H1 (cell line): ENCODE measurements at regions not wholly inside any gene's neighbourhood (a gene's known extent, or its start where the extent isn't known, plus 50 kb on each side); places are given as distances from the start of the nearest gene placed in this dataset.

Source experiments
- CTCF ChIA-PET: fragments of 300-600 bp; sonication (Branson Sonifier 250); formaldehyde crosslinking; loops from one replicate; lab custom pipeline; 2021; ENCODE audit not compliant: partially characterized antibody; lab: Charles Lee
- POLR2A ChIA-PET: fragments of 300-600 bp; sonication (Branson Sonifier 250); formaldehyde crosslinking; loops from one replicate; lab custom pipeline; 2021; ENCODE audit warnings: inconsistent platforms; ENCODE audit not compliant: partially characterized antibody; lab: Charles Lee
- DNase-seq, 2 experiments: peaks; one replicate each; pipeline versions ENCODE4 v3.0.0 to v3.0.0-alpha.2; 2010 to 2022; ENCODE audit warnings: low spot score in 2 of 2, low read depth in 1 of 2, mixed read lengths in 1 of 2
- FAIRE-seq: peaks from 2 replicates; lab custom pipeline; 2011; peaks lifted over from hg19 to GRCh38; lab: Jason Lieb, UNC
- H2AFZ ChIP-seq: 2 replicates; pipeline ENCODE4 v1.8.1; 2012; ENCODE audit warnings: low read length, inconsistent platforms
- H2AK5ac ChIP-seq: 2 replicates; pipeline ENCODE4 v1.6.1; 2013; ENCODE audit warnings: low read depth, low read length
- H2BK120ac ChIP-seq: replicated peaks from 2 replicates; pipeline ENCODE3; 2013; ENCODE audit warnings: low read depth, low read length, inconsistent platforms
- H2BK12ac ChIP-seq: 2 replicates; pipeline ENCODE4 v1.6.1; 2013; ENCODE audit warnings: low read depth, low read length
- H2BK15ac ChIP-seq: 2 replicates; pipeline ENCODE4 v1.6.1; 2013; ENCODE audit warnings: low read length
- H2BK20ac ChIP-seq: 2 replicates; pipeline ENCODE4 v1.6.1; 2013; ENCODE audit warnings: low read length
- H2BK5ac ChIP-seq: 2 replicates; pipeline ENCODE4 v1.6.1; 2013; ENCODE audit warnings: low read depth, low read length
- H3K14ac ChIP-seq: 2 replicates; pipeline ENCODE4 v1.6.1; 2013; ENCODE audit warnings: inconsistent platforms; ENCODE audit not compliant: insufficient read length
- H3K18ac ChIP-seq: 2 replicates; pipeline ENCODE4 v1.6.1; 2013; ENCODE audit warnings: low read length; ENCODE audit errors: extremely low read depth
- H3K23ac ChIP-seq: 2 replicates; pipeline ENCODE4 v1.6.1; 2013; ENCODE audit warnings: inconsistent platforms; ENCODE audit not compliant: insufficient read length
- H3K23me2 ChIP-seq: 2 replicates; pipeline ENCODE4 v1.6.1; 2013; ENCODE audit warnings: low read depth, low read length
- H3K27ac ChIP-seq: 2 replicates; pipeline ENCODE4 v1.6.1; 2011; ENCODE audit warnings: low read depth, low read length, inconsistent platforms
- H3K27me3 ChIP-seq, 4 experiments: replicated peaks in 1 of 4; 1 replicate in 1 of 4; 2 replicates in 3 of 4; pipeline versions ENCODE4 v1.6.1 to v1.8.1; 2011 to 2013; ENCODE audit warnings: low read length in 3 of 4, mild to moderate bottlenecking in 3 of 4, inconsistent platforms in 2 of 4, mixed read lengths in 2 of 4, moderate library complexity in 1 of 4; ENCODE audit not compliant: control insufficient read depth in 3 of 4, insufficient read depth in 3 of 4; ENCODE audit errors: extremely low read depth in 1 of 4
- H3K36me3 ChIP-seq, 4 experiments: 2 replicates each; pipeline versions ENCODE4 v1.6.1 to v1.8.1; 2011 to 2013; ENCODE audit warnings: mild to moderate bottlenecking in 4 of 4, low read length in 3 of 4, moderate library complexity in 2 of 4, control low read depth in 1 of 4, inconsistent platforms in 1 of 4; ENCODE audit not compliant: insufficient read depth in 4 of 4, control insufficient read depth in 2 of 4
- H3K4ac ChIP-seq: replicated peaks from 2 replicates; pipeline ENCODE3; 2013; ENCODE audit warnings: low read length, low read depth, mixed read lengths, inconsistent platforms; ENCODE audit not compliant: insufficient read length
- H3K4me1 ChIP-seq, 4 experiments: replicated peaks in 1 of 4; 1 replicate in 1 of 4; 2 replicates in 3 of 4; pipeline versions ENCODE4 v1.6.1 to v1.8.1; 2011 to 2013; ENCODE audit warnings: low read length in 3 of 4, inconsistent platforms in 2 of 4, mixed read lengths in 1 of 4; ENCODE audit not compliant: insufficient read depth in 4 of 4, control insufficient read depth in 3 of 4
- H3K4me2 ChIP-seq, 2 experiments: 2 replicates each; pipeline versions ENCODE4 v1.6.1 to v1.8.1; 2011 to 2013; ENCODE audit warnings: low read depth in 2 of 2, low read length in 2 of 2, control low read depth in 1 of 2, inconsistent platforms in 1 of 2, mild to moderate bottlenecking in 1 of 2; ENCODE audit not compliant: insufficient read depth in 1 of 2
- H3K4me3 ChIP-seq, 4 experiments: fragments of 200-600, 300-600 bp in 1 of 4; sonication (generic), shearing (Covaris generic), sonication (Bioruptor Twin) in 1 of 4; 2 replicates each; pipeline versions ENCODE4 v1.5.1 to v1.8.1; 2011 to 2016; ENCODE audit warnings: low read length in 4 of 4, low read depth in 3 of 4, control low read depth in 2 of 4, inconsistent platforms in 2 of 4, mild to moderate bottlenecking in 2 of 4, mixed read lengths in 1 of 4, moderate library complexity in 1 of 4; ENCODE audit not compliant: insufficient read depth in 2 of 4; ENCODE audit errors: extremely low read depth in 1 of 4
- H3K56ac ChIP-seq: replicated peaks from 2 replicates; pipeline ENCODE3; 2013; ENCODE audit warnings: low read depth, mild to moderate bottlenecking, mixed read lengths, low read length, inconsistent platforms; ENCODE audit not compliant: insufficient read length
- H3K79me1 ChIP-seq: 2 replicates; pipeline ENCODE4 v1.6.1; 2013; ENCODE audit warnings: low read depth, low read length, control low read depth
- H3K79me2 ChIP-seq, 2 experiments: 2 replicates each; pipeline versions ENCODE4 v1.6.1 to v1.8.1; 2012 to 2013; ENCODE audit warnings: low read length in 2 of 2, mild to moderate bottlenecking in 2 of 2, inconsistent platforms in 1 of 2; ENCODE audit not compliant: insufficient read depth in 2 of 2, control insufficient read depth in 1 of 2
- H3K9ac ChIP-seq, 4 experiments: replicated peaks in 1 of 4; 1 replicate in 1 of 4; 2 replicates in 3 of 4; pipeline versions ENCODE4 v1.6.1 to v1.8.1; 2011 to 2013; ENCODE audit warnings: low read depth in 3 of 4, low read length in 3 of 4, control low read depth in 2 of 4, mild to moderate bottlenecking in 2 of 4, moderate library complexity in 2 of 4, inconsistent platforms in 1 of 4; ENCODE audit errors: extremely low read depth in 1 of 4
- H3K9me3 ChIP-seq, 2 experiments: 2 replicates each; pipeline versions ENCODE4 v1.6.1 to v1.8.1; 2012 to 2013; ENCODE audit warnings: mild to moderate bottlenecking in 2 of 2, moderate library complexity in 2 of 2, control low read depth in 1 of 2, inconsistent platforms in 1 of 2, low read depth in 1 of 2, low read length in 1 of 2, mixed read lengths in 1 of 2; ENCODE audit not compliant: insufficient read depth in 2 of 2
- H4K20me1 ChIP-seq, 2 experiments: replicated peaks in 1 of 2; 2 replicates each; pipeline versions ENCODE3 to v1.8.1; 2011 to 2013; ENCODE audit warnings: inconsistent platforms in 2 of 2, low read length in 2 of 2, mild to moderate bottlenecking in 1 of 2; ENCODE audit not compliant: insufficient read depth in 2 of 2, control insufficient read depth in 1 of 2
- H4K5ac ChIP-seq: 2 replicates; pipeline ENCODE4 v1.6.1; 2013; ENCODE audit warnings: low read length, low read depth, mixed read lengths, inconsistent platforms; ENCODE audit not compliant: insufficient read length
- H4K8ac ChIP-seq: 2 replicates; pipeline ENCODE4 v1.8.0; 2013; ENCODE audit warnings: mild to moderate bottlenecking, moderate library complexity, low read length, inconsistent platforms; ENCODE audit not compliant: insufficient read depth; ENCODE audit errors: extremely low read depth
- H4K91ac ChIP-seq: replicated peaks from 2 replicates; pipeline ENCODE3; 2013; ENCODE audit warnings: low read length, mixed read lengths, inconsistent platforms; ENCODE audit not compliant: insufficient read length
- POLR2AphosphoS5 ChIP-seq: IDR thresholded peaks from 2 replicates; pipeline ENCODE4 v1.6.1; 2011; ENCODE audit warnings: low read depth, low read length
- RAD21 ChIP-seq, 2 experiments: IDR thresholded peaks in 1 of 2; conservative IDR thresholded peaks in 1 of 2; 2 replicates each; pipeline ENCODE4 v1.6.1; 2011; ENCODE audit warnings: low read depth in 2 of 2, low read length in 2 of 2, improper control_type of control experiment in 1 of 2, inconsistent platforms in 1 of 2, mild to moderate bottlenecking in 1 of 2, moderate library complexity in 1 of 2
- WGBS, 2 experiments: shearing (Covaris generic) in 1 of 2; methylation state at CpG; one replicate each; pipeline versions ENCODE4 v1.1.6 to v1.1.7; 2013 to 2015; ENCODE audit warnings: low lambda C conversion rate in 2 of 2, mixed read lengths in 2 of 2, inconsistent platforms in 1 of 2, low coverage in 1 of 2, missing lambda C conversion rate in 1 of 2; ENCODE audit not compliant: insufficient replicate concordance in 2 of 2, insufficient coverage in 1 of 2, insufficient read length in 1 of 2; ENCODE audit errors: extremely low coverage in 1 of 2, missing lambda C conversion rate in 1 of 2; 5-methylcytosine and 5-hydroxymethylcytosine counted together

DNA sequence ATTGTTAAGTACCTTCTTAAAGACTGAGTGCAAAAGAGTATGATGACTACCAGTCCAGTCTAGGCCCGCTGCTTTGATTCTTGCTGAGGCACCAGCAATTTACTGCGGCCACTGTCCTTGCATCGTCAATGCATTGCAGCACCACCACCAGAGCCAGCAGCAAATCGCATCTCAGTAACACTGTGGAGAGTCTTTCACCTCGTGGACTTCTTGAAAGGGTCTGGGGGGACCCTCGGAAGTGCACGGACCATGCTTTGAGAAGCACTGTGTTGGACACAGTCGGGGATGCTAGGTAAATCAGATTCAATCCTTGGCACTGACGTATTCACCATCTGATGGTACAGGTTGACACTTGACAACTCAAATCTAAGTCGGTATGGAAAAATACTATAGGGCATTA lies 493.6 kb downstream of the RPS24 start:
- POLR2A ChIA-PET = no interaction called here
- H2BK5ac ChIP-seq = no peak overlapping the region

More for the DNA sequence above, 493.6 kb downstream of the RPS24 start:
- Histone ChIP-seq H3K23me2 (no peaks in the 10 kb centered on the region), H3K4me1 (peaks cover 0 to 9% (median 4%) of the 10 kb centered on the region in 4 experiments; a peak in 3 of 7 replicates), H3K79me1 (no peaks in the 10 kb centered on the region), H3K36me3 (no peaks in the 10 kb centered on the region), H4K8ac (no peak overlapping the region), H4K91ac (no peak overlapping the region), H3K4me3 (no peak overlapping the region), H4K5ac (no peak overlapping the region), H2BK15ac (no peak overlapping the region), H3K27ac (no peak overlapping the region), H3K27me3 (no peaks in the 10 kb centered on the region), H3K23ac (no peak overlapping the region), H3K4ac (no peak overlapping the region), H3K9me3 (peaks cover 7 to 10% of the 10 kb centered on the region in 2 experiments; a peak in 2 of 4 replicates), H3K79me2 (no peaks in the 10 kb centered on the region), H3K14ac (no peak overlapping the region), H3K9ac (no peak overlapping the region), H2BK20ac (no peak overlapping the region), H2BK120ac (no peak overlapping the region), H3K18ac (no peak overlapping the region), H2AFZ (no peak overlapping the region), H4K20me1 (no peaks in the 10 kb centered on the region), H2BK12ac (no peak overlapping the region), H2AK5ac (no peak overlapping the region), H3K4me2 (no peak overlapping the region), H3K56ac (no peak overlapping the region)
- WGBS, 2 experiments = 83% methylated on average over 10 of the region's 10 CpGs; no CpG with 5 or more reads in 1 of the 2 experiments
- CTCF ChIA-PET = no interaction called here
- TF ChIP-seq RAD21 (IDR thresholded peaks at IDR 0.05 in 1 of 2, conservative IDR thresholded peaks at IDR 0.05 in 1 of 2; ENCODE audit: low read depth in 2 of 2, low read length in 2 of 2) (0 out of 4 replicates have a peak, but pooled peaks of 1 of the 2 experiments have one; percentile 3), POLR2AphosphoS5 (no peak)
- DNase-seq (no peak), FAIRE-seq (no peak)
